ENCODE measurements at regions not wholly inside any gene's neighbourhood (a gene's known extent, or its start where the extent isn't known, plus 50 kb on each side); places are given as distances from the start of the nearest gene placed in this dataset.

DNA sequence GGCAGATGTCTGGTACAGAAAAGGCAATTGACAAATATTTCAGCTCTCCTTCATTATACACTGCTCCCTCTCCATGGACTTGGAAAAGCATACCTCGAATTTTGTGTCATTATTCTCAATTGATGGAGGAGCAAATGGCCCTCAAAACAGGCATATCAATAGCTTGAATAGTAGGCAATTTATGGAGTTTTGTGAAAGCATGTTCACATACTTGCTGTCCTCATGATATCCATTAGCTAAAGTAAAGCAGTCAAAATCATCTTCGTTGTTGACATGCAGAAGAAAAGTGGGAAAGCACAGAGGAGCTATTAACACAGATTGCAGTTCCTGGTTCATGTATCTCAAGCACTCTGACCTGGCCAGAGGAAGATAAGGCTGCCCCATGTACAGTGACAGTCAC, 472.8 kb downstream of the CCSER2 start:
- no peak for DNase-seq

DNA sequence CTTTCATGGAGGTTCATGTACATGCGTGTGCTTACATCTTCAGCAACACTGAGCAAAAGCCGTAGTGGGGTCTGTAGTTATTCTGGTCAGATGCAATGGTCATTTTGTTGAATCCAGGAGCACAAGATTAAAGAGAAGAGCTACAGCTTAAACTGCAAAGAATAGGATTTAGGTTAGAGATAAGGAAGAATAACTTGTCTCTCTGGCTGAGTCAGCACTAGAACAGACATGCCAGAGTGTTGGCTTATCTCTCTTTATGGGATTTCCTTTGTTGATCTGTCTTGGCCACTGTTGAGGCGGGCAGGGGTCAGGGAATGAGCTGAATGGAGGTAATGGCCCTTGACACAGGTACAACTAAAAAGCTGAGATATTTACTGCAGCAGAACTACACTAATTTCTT, 473.5 kb downstream of the CCSER2 start:
- DNase-seq, result no peak

DNA sequence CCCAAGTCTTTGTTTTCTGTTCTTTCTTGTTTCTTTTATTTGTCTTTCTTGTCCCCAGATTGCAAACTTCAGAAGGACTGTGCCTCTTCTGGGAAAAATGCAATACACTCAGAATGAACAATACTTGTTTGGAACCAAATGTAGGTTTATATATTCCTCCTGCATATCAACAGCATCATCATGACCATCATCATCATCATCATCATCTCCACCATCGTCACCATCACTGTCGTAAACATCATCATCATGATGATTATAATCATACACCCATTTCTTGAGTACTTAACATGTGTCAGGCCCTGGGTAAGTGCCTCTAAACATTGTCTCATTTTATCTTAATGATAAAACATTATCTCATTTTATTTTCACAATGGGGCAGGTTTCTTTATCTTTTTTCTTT, 476.8 kb downstream of the CCSER2 start:
- no peak for DNase-seq

DNA sequence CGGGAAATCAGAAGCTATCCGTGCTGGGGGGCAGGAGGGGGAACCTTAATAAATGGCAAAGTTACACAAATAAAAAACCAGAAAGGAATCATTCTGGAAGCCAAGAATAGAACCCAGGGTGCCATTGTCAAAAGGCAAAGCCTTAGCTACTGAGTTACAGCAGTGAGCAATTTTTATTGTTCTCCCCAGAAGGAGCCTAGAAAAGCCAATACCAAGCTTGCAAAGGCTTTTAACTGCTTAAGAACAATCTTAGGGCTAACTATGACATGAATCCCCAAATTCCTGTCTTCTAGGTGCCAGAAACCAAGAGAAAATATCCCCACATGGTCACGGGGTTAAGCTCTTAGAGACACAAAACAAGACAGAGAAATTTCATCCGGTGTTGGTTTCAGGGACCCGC, 482.7 kb downstream of the CCSER2 start:
- no peak for DNase-seq

DNA sequence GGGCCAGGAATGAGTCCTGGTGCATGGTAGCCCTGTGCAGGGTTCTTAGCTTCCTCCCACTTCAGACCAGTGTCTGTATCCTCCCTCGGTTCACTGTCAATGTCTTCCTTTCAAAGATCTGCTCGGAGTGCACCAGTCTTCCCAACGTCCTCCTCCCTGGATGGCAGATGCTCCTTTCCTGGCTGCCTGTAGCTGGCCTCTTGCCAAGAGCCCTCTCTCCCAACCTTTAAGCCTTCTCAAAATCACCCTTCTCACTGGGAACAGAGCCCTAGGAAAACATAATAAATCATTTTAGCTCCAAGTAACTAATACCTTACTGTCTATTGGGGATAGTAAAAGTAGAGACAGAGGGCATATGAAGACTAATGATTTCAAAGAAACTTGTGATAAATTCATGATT, 490.6 kb downstream of the CCSER2 start:
- DNase-seq, result no peak

DNA sequence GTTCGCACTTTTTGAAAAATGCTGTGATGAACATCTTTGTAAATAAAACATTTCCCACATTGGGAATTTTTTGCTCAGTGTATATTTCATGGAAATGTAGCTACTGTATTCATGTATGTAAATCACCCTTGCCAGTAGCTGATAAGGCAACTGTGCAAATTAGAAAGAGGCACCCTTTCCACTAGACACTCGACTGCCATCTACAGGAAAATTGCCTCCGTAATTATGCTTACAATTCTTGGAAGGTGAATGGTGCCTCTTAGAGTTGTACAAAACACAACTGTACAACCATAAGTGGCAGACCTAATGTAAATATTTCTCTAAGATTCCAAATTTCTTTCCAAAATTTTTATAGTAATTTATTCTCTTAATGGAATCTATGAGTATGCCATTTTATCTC, 491.7 kb downstream of the CCSER2 start:
- DNase-seq, result no peak

DNA sequence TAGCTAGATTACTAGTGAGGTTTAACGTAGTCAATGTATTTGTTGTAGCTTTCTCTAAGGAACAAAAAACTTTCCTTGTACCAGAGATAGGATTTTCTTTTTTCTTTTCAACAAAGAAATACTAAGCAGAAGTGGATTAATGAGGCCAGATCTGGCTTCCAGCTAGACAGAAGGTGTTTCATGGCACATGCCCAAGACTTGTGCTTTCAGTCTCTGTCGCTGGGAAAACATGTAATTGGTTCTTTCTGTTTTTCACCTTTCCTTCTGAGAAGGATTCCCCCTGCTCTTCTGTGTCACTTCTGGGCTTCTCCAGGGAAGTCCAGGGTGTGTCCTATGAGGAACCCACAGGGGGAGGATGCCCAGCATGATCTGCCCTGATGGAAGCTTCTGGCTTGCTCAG, 492.2 kb downstream of the CCSER2 start:
- DNase-seq, result no peak

DNA sequence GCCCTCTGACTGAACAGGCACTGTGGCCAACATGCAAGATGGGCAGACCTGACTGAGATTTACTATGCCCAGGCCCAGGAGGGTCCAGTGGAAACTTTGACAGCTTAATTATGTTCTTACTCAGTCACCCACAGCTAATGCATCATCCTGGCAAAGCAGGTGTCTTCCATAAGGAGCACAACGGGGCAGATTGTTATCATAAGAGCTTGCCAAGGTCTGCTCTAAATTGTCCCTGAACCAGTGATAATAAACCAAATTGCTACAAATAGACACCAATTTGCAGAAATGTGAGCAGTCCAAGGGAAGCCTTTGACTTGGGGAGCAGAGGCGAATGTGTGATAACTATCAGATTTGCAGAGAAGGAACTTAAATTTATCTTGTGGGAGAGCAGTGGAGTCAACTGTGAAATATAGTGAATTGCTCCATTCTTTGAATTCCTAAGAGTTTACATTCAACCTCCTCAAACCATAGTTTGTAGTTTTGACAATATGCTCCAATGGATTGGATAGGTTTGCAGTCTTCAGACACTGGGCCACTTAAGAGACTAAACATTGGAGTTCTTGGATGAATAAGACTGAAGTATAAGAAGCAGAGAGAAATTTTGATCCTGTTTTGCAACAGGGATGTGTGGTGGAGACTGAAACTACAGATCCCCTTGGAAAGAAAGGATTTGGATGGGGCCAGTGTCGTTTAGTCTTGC, 494.7 kb downstream of the CCSER2 start:
- no peak for DNase-seq

DNA sequence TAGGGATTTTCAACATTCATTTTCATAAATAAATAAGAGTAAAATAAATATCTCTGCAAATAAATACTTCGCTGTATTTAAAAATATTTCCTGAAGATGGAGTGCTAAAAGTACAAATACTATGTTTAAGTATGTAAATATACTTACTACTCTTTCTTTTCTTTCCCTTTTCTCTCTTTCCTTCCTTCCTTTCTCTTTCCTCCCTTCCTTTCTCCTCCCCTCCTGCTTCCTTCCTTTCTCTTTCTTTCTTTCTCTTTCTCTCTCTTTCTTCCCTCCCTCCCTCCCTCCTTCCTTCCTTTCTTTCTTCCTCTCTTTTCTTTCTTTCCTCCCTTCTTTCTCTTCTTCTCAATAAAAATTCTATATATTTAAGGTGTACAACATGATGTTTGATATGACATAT, 496.1 kb downstream of the CCSER2 start:
- no peak for DNase-seq

DNA sequence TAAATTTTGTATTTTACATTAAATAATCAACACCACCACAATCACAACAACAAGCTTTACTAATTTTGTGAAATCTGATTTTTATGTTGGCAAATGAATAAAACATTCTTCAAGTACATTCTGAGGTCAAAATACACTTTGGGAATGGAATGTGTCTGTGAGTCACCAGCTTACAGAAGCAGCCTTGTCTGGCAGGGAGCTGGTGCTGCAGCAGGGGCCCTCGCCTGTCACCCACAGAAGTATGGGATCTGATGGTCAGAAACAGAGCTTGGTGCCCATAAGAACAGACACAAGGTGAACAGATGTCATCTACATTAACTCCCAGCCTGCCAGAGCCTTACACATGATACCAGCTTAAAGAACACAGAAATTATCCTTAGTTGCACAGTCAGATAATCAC, 496.9 kb downstream of the CCSER2 start:
- no peak for DNase-seq

DNA sequence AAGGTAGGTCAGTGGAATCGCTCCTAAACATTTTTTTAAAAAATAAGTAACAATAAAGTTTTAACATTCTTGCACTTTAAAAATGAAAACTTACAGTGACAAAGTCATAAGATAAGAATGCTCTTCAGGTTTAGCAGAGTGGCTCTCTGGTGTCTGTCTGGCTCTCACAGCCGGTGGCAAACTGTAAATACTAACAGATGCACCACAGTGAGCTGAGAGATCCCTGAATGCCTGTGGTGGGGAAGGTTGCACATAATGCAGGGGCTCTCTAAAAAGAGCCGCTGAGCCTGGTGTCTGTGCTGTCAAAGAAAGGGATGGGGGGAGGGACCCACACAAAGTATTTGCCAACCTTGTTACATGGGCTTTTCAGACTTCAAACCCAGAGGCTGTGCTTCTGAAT, 498.3 kb downstream of the CCSER2 start:
- no peak for DNase-seq

DNA sequence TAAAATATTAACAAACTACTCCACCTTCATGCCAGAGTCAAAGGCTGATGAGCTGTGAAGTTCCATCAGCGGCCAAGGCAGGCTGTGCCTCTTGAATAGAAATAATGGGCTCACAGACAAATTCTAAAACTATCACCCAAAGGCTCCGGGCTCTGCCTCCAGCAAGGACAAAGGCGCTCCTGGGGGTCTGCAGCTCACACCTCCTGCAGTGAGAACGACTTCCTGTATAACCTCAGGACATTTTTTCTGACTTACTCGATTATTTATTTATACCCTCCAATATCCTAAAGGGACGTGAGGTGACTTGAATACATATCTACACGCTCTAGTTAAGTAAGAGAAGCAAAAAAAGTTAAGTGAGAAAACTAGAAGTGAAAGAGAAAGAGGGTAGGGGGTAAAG, 500.7 kb downstream of the CCSER2 start:
- no peak for DNase-seq

DNA sequence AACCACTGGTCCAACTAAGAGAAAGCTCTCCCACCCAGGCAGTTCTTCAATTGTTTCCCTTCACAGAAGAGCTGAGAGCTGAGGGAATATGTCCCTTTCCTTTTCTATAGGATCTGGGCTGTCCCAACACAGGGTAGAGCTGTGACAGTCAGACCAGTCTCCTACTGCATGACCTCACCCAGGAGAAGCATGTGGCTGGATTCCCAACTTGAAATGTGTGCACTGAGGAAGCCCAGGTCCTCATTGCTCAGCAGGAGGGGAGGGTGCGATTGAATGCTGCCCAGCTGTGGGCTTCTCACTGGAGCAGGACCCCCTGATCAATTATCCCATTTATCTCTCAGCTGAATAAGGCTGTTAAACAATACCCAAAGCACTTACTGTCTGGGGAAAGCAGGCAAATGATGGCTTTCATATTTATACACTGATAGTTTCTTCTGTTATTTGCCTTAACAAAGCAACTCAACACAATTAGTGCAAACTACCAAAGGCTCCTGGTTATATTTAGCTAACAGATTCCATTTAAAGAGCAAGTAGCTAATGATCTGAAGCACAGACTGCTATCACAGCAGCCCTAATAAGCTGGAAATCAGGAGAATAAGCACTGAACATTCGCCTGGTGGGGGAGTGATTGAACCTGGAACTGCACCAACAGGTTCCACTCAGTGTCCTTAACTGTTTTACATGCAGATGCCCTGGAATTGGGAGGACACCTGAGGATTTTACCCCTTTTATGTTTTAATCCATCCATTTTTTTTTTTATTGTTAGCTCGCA, 508.8 kb downstream of the CCSER2 start:
- no peak for DNase-seq

DNA sequence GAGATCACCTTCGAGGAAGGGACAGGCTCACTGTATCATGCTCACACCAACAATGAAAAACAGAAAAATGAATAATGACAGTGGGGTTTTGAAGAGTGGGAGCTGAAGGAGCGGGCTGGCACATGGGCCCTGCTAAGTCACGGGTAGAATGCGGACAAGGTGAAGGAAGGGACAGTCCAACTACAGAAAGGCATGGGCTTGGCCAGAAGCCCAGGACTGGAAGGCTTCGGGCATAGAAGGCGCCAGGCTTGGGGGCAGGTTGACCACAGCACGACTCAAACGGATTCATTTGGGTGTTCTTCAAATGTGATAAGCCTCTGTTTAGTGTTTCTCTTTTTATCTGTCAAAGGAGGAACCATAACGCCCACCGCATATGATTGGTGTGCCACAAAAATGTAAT, 509.5 kb downstream of the CCSER2 start:
- DNase-seq, result no peak

DNA sequence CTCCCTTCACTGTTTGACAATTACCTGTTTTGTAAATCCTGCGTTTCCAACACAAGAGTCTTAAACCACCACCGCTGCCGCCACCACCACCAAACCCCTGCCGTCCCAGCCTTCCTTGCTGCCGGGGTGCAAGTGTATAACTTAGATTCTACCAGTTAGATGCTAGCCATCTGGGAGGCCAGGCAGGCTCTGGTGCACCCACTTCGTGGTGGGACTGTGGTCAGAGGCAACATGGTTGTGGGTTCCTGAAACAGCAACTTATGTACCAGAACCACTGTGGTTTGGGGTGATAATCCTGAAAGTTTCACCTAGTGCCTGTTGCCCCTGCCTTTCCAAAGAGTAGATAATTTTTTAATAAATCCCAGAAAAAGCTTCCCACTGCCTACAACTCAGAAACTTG, 510.5 kb downstream of the CCSER2 start:
- DNase-seq, result no peak

DNA sequence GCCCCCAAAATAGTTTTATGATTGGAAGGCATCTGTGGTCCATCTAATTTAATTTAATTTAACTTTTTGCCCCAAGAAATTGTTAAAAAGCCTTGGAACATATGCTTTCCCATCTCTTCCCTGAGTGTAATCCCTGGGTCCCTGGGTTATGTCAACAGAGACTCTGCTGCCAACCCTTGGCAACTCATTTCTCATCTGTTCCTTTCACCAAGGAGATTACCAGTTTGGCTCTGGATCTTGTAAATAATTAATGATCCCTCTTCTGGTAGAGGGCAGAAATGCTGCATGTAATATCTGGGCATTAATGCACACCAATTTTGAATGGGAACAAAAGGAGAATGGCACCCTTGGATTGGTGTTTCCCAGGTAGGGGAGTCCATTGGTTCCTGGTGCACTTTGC, 514.2 kb downstream of the CCSER2 start:
- no peak for DNase-seq

DNA sequence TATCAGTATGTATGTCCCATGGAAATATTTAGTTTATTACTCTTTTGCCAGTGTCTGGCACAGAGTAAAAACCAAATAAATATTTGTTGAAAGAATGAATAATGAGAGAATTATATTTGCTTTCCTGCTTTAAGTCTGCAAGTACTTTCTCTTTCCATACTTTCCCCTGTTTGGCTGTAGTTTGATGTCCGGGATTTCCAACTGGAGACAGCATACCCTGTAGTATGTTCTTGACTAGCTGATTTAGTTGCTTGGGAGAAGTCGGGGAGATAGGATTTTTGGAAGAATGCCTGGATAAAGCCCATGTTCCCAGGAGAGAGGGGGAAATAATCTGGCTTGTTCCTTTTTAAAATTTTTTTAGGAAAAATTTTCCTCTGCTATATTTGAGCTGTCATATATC, 516.1 kb downstream of the CCSER2 start:
- no peak for DNase-seq

DNA sequence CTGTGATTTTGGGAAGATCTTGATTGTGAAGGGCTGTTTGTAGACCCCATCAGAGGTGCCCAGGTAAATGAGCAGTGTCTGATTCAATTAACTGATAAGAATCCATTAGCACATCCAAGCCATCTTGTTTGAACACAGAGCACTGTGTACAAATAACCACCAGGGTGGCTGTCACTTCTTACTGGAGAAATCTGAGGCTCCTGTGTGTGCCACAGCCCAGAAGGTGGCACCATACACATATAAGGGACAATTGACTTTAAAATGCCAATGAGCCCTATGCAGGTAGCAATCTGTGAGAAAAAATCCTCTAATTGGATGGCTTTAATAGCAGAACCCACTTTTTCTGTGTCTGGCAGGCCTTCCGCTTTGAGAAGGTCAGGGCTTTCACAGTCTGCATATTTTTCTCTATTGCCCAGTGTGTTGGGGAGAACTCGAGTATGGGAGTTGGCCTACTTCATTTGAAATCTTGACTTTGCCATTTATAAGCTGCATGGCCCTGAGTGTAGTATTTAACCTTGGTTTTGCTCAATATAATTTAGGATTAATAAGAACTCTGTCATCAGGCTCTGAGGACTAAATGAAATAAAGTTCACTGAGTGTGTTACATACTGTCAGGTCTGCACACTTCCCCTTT, 517.4 kb downstream of the CCSER2 start:
- no peak for DNase-seq

DNA sequence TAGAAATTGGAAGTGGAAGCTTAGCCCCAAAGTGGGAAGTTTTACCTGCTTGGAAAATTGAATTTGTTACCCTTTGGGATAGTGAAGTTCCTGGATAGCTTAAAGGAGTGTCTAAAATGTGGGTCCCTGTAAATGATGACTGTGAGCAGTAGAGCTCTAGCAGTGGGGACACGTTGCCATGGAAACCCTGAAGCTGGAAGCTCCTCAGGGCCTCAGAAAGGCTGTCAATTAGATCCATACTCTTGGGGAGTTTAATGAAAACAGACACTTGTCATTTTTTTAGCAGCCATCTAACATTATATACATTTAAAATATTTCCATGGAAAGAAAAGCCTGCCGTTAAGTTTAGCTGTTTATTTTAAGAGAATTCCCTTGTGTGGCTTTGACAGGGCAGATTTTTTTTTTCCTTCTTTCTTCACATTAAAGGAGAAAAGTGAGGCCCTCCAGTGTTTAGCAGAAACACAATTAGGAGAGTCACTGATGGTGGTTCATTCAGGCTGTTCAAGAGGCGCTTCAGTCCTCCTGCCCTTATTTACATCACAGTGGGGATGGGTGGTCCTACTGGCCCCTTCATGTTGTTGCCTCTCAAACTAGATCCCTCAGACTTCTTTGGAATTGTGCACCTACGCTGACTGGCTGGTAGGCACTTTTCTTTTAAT, 518.4 kb downstream of the CCSER2 start:
- DNase-seq, result no peak

DNA sequence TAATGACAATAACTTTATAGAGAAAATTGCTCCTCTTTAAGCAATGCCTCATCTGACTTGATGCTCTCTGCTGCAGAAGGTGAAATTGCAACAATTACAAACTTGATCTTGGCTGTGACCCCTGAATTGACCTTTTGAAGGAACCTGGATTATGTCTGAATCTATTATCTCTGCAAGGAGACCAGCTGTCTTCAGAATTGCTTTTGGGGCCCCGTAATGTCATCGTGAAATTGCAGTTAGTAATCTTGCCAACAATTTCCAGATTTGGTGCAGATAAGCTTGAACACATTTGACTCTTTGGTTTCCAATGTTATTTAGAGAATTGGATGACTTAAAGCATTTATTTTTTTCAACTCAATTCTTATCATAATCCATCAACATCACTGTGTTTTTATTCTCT, 520.6 kb downstream of the CCSER2 start:
- no peak for DNase-seq

DNA sequence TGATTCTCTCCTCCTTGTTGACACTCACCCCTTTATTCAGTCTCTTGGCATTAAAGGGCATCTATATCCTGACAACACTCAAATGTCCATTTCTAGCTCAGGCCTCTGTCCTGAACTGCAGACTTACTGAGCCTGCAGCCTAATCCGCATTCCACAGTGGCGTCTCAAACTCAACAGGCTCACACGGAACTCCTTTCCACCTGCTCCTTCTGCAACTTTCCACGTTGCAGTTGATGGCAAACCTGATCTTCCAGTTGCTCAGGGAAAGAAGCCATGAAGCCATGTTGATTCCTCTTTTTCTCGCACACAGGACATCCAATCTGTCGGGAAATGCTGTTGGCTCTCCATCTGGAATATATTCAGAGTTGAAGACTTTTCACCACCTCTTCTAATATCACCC, 522.4 kb downstream of the CCSER2 start:
- DNase-seq, result no peak

DNA sequence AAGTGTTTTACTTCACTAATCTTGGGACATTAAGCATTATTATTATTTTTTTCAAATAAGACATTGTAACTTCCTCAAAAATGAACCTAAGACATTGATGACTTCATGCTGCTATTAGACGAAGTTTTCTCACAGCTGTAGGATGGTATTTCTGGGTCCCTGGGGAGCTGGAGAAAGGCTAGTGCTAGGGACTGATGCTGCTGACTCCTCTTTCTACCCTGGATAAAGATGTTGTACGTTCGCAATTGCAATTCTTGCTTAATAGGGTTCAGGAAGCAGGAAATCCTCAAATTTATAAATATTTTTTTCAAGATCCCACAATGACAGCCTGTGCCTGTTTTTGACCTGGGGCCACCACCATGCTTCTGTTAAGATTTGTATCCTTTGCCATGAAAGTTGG, 526.0 kb downstream of the CCSER2 start:
- DNase-seq, result no peak

DNA sequence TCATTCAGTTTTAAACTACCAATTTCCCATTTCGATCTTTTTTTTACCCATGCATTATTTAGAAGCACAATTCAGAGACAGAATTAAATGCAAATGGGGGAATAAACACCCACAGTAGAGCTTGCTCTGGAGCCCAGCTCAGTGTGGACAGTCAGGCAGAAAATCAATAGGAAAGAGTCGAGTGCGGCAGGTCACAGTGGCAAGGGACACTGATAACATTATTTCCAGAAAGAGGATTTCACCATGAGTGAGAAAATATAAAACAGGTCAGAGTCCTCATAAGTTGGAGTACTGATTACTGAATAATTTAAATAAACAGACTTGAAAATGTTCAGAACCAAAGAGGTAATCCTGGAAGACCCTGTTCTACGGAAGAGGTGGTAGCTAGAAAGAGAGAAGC, 532.5 kb downstream of the CCSER2 start:
- DNase-seq, result no peak

DNA sequence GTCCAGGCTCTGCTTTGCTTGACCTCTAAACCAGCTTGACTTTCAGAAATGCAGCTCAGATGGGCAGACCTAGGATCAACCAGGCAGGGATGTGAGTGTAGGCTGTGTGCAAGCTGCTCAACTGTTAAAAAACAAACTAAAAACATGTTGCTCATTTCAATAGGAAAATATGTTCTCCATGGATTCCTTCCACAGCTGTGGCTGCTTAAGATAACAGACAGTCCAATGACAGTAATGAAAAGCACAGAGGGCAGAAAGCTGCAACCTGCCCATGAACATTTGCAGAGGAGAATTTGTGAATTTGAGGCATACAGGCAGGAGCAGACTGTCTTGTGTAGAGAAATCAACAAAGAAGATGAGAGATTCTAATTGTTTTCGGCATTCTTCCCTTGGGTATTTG, 534.2 kb downstream of the CCSER2 start:
- no peak for DNase-seq

All from CD4-positive, alpha-beta T cell treated with Interleukin-21 for 1 hour (primary cell).